ENCODE measurements at regions not wholly inside any gene's neighbourhood (a gene's known extent, or its start where the extent isn't known, plus 50 kb on each side); places are given as distances from the start of the nearest gene placed in this dataset.

- Histone ChIP-seq H3K27me3 (ENCODE audit: control insufficient read depth, insufficient read depth, low read length) (no peaks in the 10 kb centered on the region), H3K36me3 (ENCODE audit: control insufficient read depth, insufficient read depth, low read length) (no peaks in the 10 kb centered on the region), H3K4me3 (ENCODE audit: low read depth, low read length) (no peak overlapping the region)
- peak; percentile 74 for DNase-seq (ENCODE audit: low read depth)
- TF ChIP-seq CTCF (IDR thresholded peaks at IDR 0.05; ENCODE audit: insufficient read depth, low read length, poor library complexity, severe bottlenecking), result no peak
Observed at GRCh38 chr22:27115816-27116256, 458.4 kb downstream of the MIAT start.

- DNase-seq (ENCODE audit: low read depth), result no peak
- TF ChIP-seq CTCF (IDR thresholded peaks at IDR 0.05; ENCODE audit: insufficient read depth, low read length, poor library complexity, severe bottlenecking), result no peak
- Histone ChIP-seq H3K4me3 (ENCODE audit: low read depth, low read length) (no peak overlapping the region), H3K36me3 (ENCODE audit: control insufficient read depth, insufficient read depth, low read length) (no peaks in the 10 kb centered on the region), H3K27me3 (ENCODE audit: control insufficient read depth, insufficient read depth, low read length) (no peaks in the 10 kb centered on the region)
Observed at GRCh38 chr22:27116312-27117086, 459.1 kb downstream of the MIAT start.

DNA sequence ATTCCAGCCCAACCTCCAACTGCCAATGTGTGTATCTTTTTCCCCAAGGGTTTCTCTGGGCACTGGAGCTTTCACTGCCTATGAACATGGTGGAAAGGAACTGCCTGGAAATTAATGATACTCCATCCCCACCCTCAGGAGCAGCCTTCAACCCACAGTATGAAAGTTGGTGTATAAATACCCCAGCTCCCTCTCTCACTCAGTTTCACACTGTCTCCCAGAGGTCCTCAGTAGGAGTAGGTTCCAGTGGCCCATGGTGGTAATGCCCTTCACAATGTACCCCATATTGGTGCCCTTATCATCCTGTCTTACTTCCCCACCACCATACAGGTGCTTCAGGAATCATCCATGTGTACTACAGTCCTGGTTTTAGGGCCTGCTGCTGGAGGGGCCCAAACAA, 462.6 kb downstream of the MIAT start:
- H3K4me3 ChIP-seq (ENCODE audit: low read depth, low read length), result no peak overlapping the region
- no peak for TF ChIP-seq CTCF (IDR thresholded peaks at IDR 0.05; ENCODE audit: insufficient read depth, low read length, poor library complexity, severe bottlenecking)
- H3K27me3 ChIP-seq (ENCODE audit: control insufficient read depth, insufficient read depth, low read length), result no peaks in the 10 kb centered on the region

GRCh38 chr22:27122574-27122973, 465.2 kb downstream of the MIAT start:
- no peak for DNase-seq (ENCODE audit: low read depth)

More for the DNA sequence above, 462.6 kb downstream of the MIAT start:
- H3K36me3 ChIP-seq (ENCODE audit: control insufficient read depth, insufficient read depth, low read length), result no peaks in the 10 kb centered on the region
- DNase-seq (ENCODE audit: low read depth), result no peak

DNA sequence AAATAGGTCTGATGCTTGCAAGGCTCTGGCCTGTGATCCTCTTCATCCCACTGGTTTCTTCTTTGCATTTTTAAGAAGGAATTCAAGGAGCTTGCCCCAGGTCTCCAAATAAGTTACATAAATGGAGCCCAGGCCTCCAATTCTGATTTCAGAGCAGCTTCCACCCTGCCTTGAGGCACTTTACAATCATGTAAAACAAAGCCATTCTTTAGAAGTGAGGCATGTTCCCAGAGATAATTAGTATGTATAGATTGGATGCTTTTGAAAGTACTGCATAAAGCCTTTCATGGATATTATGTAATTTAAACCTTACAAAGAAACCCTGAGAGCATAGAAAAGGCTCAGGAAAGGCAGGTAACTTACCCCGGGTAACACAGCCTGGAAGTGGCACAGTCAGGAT, 466.5 kb downstream of the MIAT start:
- DNase-seq (ENCODE audit: low read depth), result no peak
- Histone ChIP-seq H3K27me3 (ENCODE audit: control insufficient read depth, insufficient read depth, low read length) (no peaks in the 10 kb centered on the region), H3K4me3 (ENCODE audit: low read depth, low read length) (no peak overlapping the region), H3K36me3 (ENCODE audit: control insufficient read depth, insufficient read depth, low read length) (no peaks in the 10 kb centered on the region)
- no peak for TF ChIP-seq CTCF (IDR thresholded peaks at IDR 0.05; ENCODE audit: insufficient read depth, low read length, poor library complexity, severe bottlenecking)

More at GRCh38 chr22:27122574-27122973, 465.2 kb downstream of the MIAT start:
- TF ChIP-seq CTCF (IDR thresholded peaks at IDR 0.05; ENCODE audit: insufficient read depth, low read length, poor library complexity, severe bottlenecking), result no peak
- Histone ChIP-seq H3K36me3 (ENCODE audit: control insufficient read depth, insufficient read depth, low read length) (no peaks in the 10 kb centered on the region), H3K4me3 (ENCODE audit: low read depth, low read length) (no peak overlapping the region), H3K27me3 (ENCODE audit: control insufficient read depth, insufficient read depth, low read length) (no peaks in the 10 kb centered on the region)

All from kidney epithelial cell (primary cell).